Fibroblast of lung (primary cell): ENCODE measurements at regions not wholly inside any gene's neighbourhood (a gene's known extent, or its start where the extent isn't known, plus 50 kb on each side); places are given as distances from the start of the nearest gene placed in this dataset.

ENCODE experiments used
- DNase-seq, 2 donors: peaks; one replicate each; pipeline versions ENCODE4 v3.0.0 to v3.0.0-alpha.2; 2010; ENCODE audit warnings: low read depth in 2 of 2
- H2AFZ ChIP-seq: 2 replicates; pipeline ENCODE4 v1.5.1; 2012; ENCODE audit warnings: low read length, control low read depth, inconsistent platforms
- H3K27ac ChIP-seq: 2 replicates; pipeline ENCODE4 v1.5.1; 2011; ENCODE audit warnings: low read length, control low read depth; ENCODE audit not compliant: insufficient read depth
- H3K27me3 ChIP-seq: 2 replicates; pipeline ENCODE4 v1.5.1; 2011; ENCODE audit warnings: mild to moderate bottlenecking, low read length; ENCODE audit not compliant: control insufficient read depth, insufficient read depth
- H3K36me3 ChIP-seq: 2 replicates; pipeline ENCODE4 v1.5.1; 2011; ENCODE audit warnings: low read length; ENCODE audit not compliant: control insufficient read depth, insufficient read depth
- H3K4me1 ChIP-seq: 2 replicates; pipeline ENCODE4 v1.5.1; 2011; ENCODE audit warnings: low read length; ENCODE audit not compliant: control insufficient read depth, insufficient read depth; ENCODE audit errors: extremely low read depth
- H3K4me2 ChIP-seq: 2 replicates; pipeline ENCODE4 v1.5.1; 2011; ENCODE audit warnings: low read length, control low read depth; ENCODE audit not compliant: insufficient read depth; ENCODE audit errors: extremely low read depth
- H3K4me3 ChIP-seq, 4 experiments: fragments of 200-600 bp in 1 of 4; sonication (generic) in 1 of 4; replicated peaks in 1 of 4; 2 replicates each; pipeline ENCODE4 v1.5.1; 2011 to 2016; ENCODE audit warnings: low read length in 4 of 4, low read depth in 3 of 4, mild to moderate bottlenecking in 3 of 4, control low read depth in 2 of 4, inconsistent platforms in 1 of 4, mixed read lengths in 1 of 4; ENCODE audit not compliant: insufficient read depth in 1 of 4; ENCODE audit errors: control extremely low read depth in 1 of 4
- H3K79me2 ChIP-seq: 2 replicates; pipeline ENCODE4 v1.5.1; 2012; ENCODE audit warnings: mild to moderate bottlenecking, low read length, inconsistent platforms; ENCODE audit not compliant: control insufficient read depth, insufficient read depth
- H3K9ac ChIP-seq: 2 replicates; pipeline ENCODE4 v1.5.1; 2011; ENCODE audit warnings: mild to moderate bottlenecking, low read length, control low read depth; ENCODE audit not compliant: insufficient read depth
- H3K9me3 ChIP-seq: 2 replicates; pipeline ENCODE4 v1.5.1; 2012; ENCODE audit warnings: low read depth, low read length; ENCODE audit not compliant: control insufficient read depth, insufficient read depth
- H4K20me1 ChIP-seq: 2 replicates; pipeline ENCODE4 v1.5.1; 2011; ENCODE audit warnings: low read length; ENCODE audit not compliant: control insufficient read depth, insufficient read depth; ENCODE audit errors: extremely low read depth
- EZH2 ChIP-seq: IDR thresholded peaks from 2 replicates; pipeline ENCODE4 v1.5.1; 2012; ENCODE audit warnings: low read length, control low read depth, mild to moderate bottlenecking; ENCODE audit errors: missing control alignments
- TF ChIP-seq, protein P1 (sequence below), 2 donors: IDR thresholded peaks in 1 of 2; conservative IDR thresholded peaks in 1 of 2; 1 replicate in 1 of 2; 2 replicates in 1 of 2; pipeline ENCODE4 v1.5.1; 2011 to 2012; ENCODE audit warnings: low read length in 2 of 2, control low read depth in 1 of 2, inconsistent platforms in 1 of 2, low read depth in 1 of 2, mild to moderate bottlenecking in 1 of 2

DNA sequence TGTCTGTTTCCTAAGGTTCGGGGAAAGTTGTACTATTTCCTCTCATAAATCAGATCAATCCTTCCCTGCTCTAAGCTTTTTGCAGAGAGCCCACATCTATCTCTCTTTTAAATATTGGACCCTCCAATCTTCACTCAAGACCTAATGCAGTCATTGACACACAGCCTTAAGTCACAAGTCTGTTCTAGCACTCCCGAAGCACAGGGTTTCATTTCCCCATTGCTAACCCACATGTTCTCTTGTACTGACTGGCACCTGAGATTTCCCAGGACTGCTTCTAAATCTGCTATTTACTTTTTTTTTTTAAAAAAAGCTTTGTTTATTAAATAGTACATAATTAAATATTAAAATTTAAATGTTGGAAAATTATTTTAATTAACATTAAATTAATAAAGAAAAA is 674.7 kb downstream of the TBC1D22A start:
- Histone ChIP-seq H3K4me1 (no peaks in the 10 kb centered on the region), H2AFZ (no peak overlapping the region), H3K9ac (no peak overlapping the region), H3K27me3 (no peaks in the 10 kb centered on the region), H3K9me3 (no peaks in the 10 kb centered on the region), H4K20me1 (no peaks in the 10 kb centered on the region), H3K4me2 (no peak overlapping the region), H3K27ac (no peak overlapping the region), H3K4me3 (no peak overlapping the region), H3K36me3 (no peaks in the 10 kb centered on the region), H3K79me2 (no peaks in the 10 kb centered on the region)
- no peak for DNase-seq
- TF ChIP-seq EZH2 = no peak
- TF ChIP-seq, protein P1, sequence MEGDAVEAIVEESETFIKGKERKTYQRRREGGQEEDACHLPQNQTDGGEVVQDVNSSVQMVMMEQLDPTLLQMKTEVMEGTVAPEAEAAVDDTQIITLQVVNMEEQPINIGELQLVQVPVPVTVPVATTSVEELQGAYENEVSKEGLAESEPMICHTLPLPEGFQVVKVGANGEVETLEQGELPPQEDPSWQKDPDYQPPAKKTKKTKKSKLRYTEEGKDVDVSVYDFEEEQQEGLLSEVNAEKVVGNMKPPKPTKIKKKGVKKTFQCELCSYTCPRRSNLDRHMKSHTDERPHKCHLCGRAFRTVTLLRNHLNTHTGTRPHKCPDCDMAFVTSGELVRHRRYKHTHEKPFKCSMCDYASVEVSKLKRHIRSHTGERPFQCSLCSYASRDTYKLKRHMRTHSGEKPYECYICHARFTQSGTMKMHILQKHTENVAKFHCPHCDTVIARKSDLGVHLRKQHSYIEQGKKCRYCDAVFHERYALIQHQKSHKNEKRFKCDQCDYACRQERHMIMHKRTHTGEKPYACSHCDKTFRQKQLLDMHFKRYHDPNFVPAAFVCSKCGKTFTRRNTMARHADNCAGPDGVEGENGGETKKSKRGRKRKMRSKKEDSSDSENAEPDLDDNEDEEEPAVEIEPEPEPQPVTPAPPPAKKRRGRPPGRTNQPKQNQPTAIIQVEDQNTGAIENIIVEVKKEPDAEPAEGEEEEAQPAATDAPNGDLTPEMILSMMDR (conservative IDR thresholded peaks at IDR 0.05 in 1 of 2, IDR thresholded peaks at IDR 0.05 in 1 of 2; ENCODE audit: low read depth in 1 of 2, low read length in 2 of 2) = no peak

DNA sequence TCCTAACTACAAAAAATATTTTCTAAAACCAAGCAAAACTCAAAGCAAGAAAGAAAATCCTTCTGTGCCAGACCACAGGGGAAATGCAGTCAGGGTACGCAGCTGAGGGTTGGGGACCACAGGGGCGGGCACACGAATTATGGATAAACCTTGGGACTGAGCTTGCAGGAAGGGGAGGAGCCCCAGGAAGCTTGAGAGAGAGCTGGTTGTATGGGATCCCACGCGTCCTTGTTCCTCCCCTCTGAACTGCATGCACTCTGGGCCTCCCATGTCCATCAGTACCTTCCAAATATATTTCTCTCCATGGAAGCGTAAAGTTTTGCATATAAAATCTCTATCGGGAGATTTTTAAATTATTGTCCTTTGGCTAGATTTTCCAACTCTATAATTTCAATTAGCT is 673.4 kb downstream of the TBC1D22A start:
- H3K27ac ChIP-seq = no peak overlapping the region
- TF ChIP-seq, protein P1 (conservative IDR thresholded peaks at IDR 0.05 in 1 of 2, IDR thresholded peaks at IDR 0.05 in 1 of 2; ENCODE audit: low read depth in 1 of 2, low read length in 2 of 2) = no peak
- no peak for TF ChIP-seq EZH2
- no peak overlapping the region for H2AFZ ChIP-seq
- H3K27me3 ChIP-seq = no peaks in the 10 kb centered on the region
- H3K79me2 ChIP-seq = no peaks in the 10 kb centered on the region
- DNase-seq = no peak
- no peaks in the 10 kb centered on the region for H3K36me3 ChIP-seq
- no peak overlapping the region for H3K4me2 ChIP-seq
- H3K4me3 ChIP-seq = no peak overlapping the region
- H4K20me1 ChIP-seq = no peaks in the 10 kb centered on the region
- no peaks in the 10 kb centered on the region for H3K4me1 ChIP-seq
- no peak overlapping the region for H3K9ac ChIP-seq
- H3K9me3 ChIP-seq = no peaks in the 10 kb centered on the region

- Histone ChIP-seq H3K36me3 (no peaks in the 10 kb centered on the region), H3K4me2 (no peak overlapping the region), H3K79me2 (no peaks in the 10 kb centered on the region), H2AFZ (no peak overlapping the region), H3K4me3 (no peak overlapping the region), H3K9ac (no peak overlapping the region), H3K27me3 (no peaks in the 10 kb centered on the region), H3K9me3 (no peaks in the 10 kb centered on the region), H3K4me1 (no peaks in the 10 kb centered on the region), H3K27ac (no peak overlapping the region), H4K20me1 (no peaks in the 10 kb centered on the region)
- TF ChIP-seq, protein P1 (conservative IDR thresholded peaks at IDR 0.05 in 1 of 2, IDR thresholded peaks at IDR 0.05 in 1 of 2; ENCODE audit: low read depth in 1 of 2, low read length in 2 of 2) = no peak
- TF ChIP-seq EZH2 = no peak
- no peak for DNase-seq
Observed at GRCh38 chr22:47435204-47435487, 672.7 kb downstream of the TBC1D22A start.
